T-cell (primary cell): ENCODE measurements at regions not wholly inside any gene's neighbourhood (a gene's known extent, or its start where the extent isn't known, plus 50 kb on each side); places are given as distances from the start of the nearest gene placed in this dataset.

ENCODE experiments used
- ATAC-seq, 4 experiments: fragments of 200-7000 bp in 3 of 4; fragments of 150-1000 bp in 1 of 4; cut with Tn5 transposase; replicated peaks in 1 of 4; 1 replicate in 3 of 4; 2 replicates in 1 of 4; pipeline ENCODE4 v1.10.0; 2021; ENCODE audit warnings: moderate library complexity in 3 of 4, mild to moderate bottlenecking in 2 of 4, moderate number of reproducible peaks in 1 of 4
- CTCF ChIA-PET, 2 donors: fragments of 300-600 bp; sonication (Branson Sonifier 250); formaldehyde crosslinking; loops; one replicate each; lab custom pipeline; 2022; ENCODE audit warnings: antibody characterized with exemption in 2 of 2; lab: Charles Lee
- POLR2A ChIA-PET, 2 donors: fragments of 300-600 bp; sonication (Branson Sonifier 250); formaldehyde crosslinking; loops; one replicate each; lab custom pipeline; 2022; ENCODE audit warnings: antibody characterized with exemption in 2 of 2; lab: Charles Lee
- DNase-seq, 35 experiments: peaks; one replicate each; pipeline versions ENCODE4 v3.0.0 to v3.0.0-alpha.2; 2013 to 2023
- H3K27ac ChIP-seq: one replicate; pipeline ENCODE4 v1.5.1; 2013; ENCODE audit warnings: low read length
- H3K27me3 ChIP-seq, 2 experiments: replicated peaks in 1 of 2; 1 replicate in 1 of 2; 2 replicates in 1 of 2; pipeline versions ENCODE4 v1.6.1 to v1.7.0; 2013; ENCODE audit warnings: low read length in 1 of 2, mixed read lengths in 1 of 2; ENCODE audit not compliant: control insufficient read depth in 2 of 2, insufficient read depth in 2 of 2; ENCODE audit errors: extremely low read depth in 1 of 2
- H3K36me3 ChIP-seq, 2 donors: 1 replicate in 1 of 2; 2 replicates in 1 of 2; pipeline versions ENCODE4 v1.6.1 to v1.7.0; 2013; ENCODE audit warnings: low read length in 1 of 2; ENCODE audit not compliant: control insufficient read depth in 2 of 2, insufficient read depth in 1 of 2; ENCODE audit errors: extremely low read depth in 1 of 2
- H3K4me1 ChIP-seq, 2 experiments: 1 replicate in 1 of 2; 2 replicates in 1 of 2; pipeline versions ENCODE4 v1.6.1 to v1.7.0; 2013; ENCODE audit warnings: low read length in 2 of 2, mixed read lengths in 1 of 2; ENCODE audit not compliant: insufficient read depth in 2 of 2, control insufficient read depth in 1 of 2; ENCODE audit errors: extremely low read depth in 1 of 2
- H3K4me3 ChIP-seq, 2 donors: 1 replicate in 1 of 2; 2 replicates in 1 of 2; pipeline versions ENCODE4 v1.5.1 to v1.7.0; 2013; ENCODE audit warnings: mild to moderate bottlenecking in 2 of 2, low read length in 1 of 2, moderate library complexity in 1 of 2; ENCODE audit not compliant: control insufficient read depth in 1 of 2; ENCODE audit errors: extremely low read depth in 1 of 2
- H3K9me3 ChIP-seq: 2 replicates; pipeline ENCODE4 v1.7.0; 2013
- H3K27ac Mint-ChIP-seq, 2 donors: one replicate each; pipeline ENCODE4 v1.8.0; 2020 to 2021; ENCODE audit warnings: mild to moderate bottlenecking in 2 of 2, mixed read lengths in 2 of 2
- H3K27me3 Mint-ChIP-seq, 2 donors: one replicate each; pipeline ENCODE4 v1.8.0; 2021 to 2022; ENCODE audit warnings: mixed read lengths in 2 of 2
- H3K36me3 Mint-ChIP-seq: one replicate; pipeline ENCODE4 v1.8.0; 2021; ENCODE audit warnings: mixed read lengths
- H3K4me1 Mint-ChIP-seq, 3 donors: one replicate each; pipeline ENCODE4 v1.8.0; 2020 to 2022; ENCODE audit warnings: mixed read lengths in 3 of 3, mild to moderate bottlenecking in 1 of 3
- H3K4me3 Mint-ChIP-seq, 3 donors: one replicate each; pipeline ENCODE4 v1.8.0; 2020 to 2022; ENCODE audit warnings: mild to moderate bottlenecking in 3 of 3, mixed read lengths in 3 of 3, moderate library complexity in 3 of 3
- H3K9me3 Mint-ChIP-seq, 3 donors: one replicate each; pipeline ENCODE4 v1.8.0; 2020 to 2022; ENCODE audit warnings: mixed read lengths in 3 of 3
- WGBS: methylation state at CpG from one replicate; pipeline ENCODE4 v1.1.5; 2013; ENCODE audit warnings: missing lambda C conversion rate; ENCODE audit not compliant: insufficient coverage; 5-methylcytosine and 5-hydroxymethylcytosine counted together

- Histone ChIP-seq H3K27me3 (no peaks in the 10 kb centered on the region), H3K27ac (no peak overlapping the region), H3K9me3 (no peaks in the 10 kb centered on the region), H3K4me1 (no peaks in the 10 kb centered on the region), H3K4me3 (no peak overlapping the region), H3K36me3 (no peaks in the 10 kb centered on the region)
- ATAC-seq (no peak), DNase-seq (no peak)
- no peaks in the 10 kb centered on the region for H3K27me3 Mint-ChIP-seq
- H3K4me3 Mint-ChIP-seq: no peak overlapping the region
- POLR2A ChIA-PET: no interaction called here
- no peak overlapping the region for H3K27ac Mint-ChIP-seq
- H3K36me3 Mint-ChIP-seq: no peaks in the 10 kb centered on the region
- H3K4me1 Mint-ChIP-seq: no peaks in the 10 kb centered on the region
- 85% methylated on average over 5 of the region's 8 CpGs for WGBS
- CTCF ChIA-PET: no interaction called here
- peaks cover 0 to 5% (median 4%) of the 10 kb centered on the region in 3 donors for H3K9me3 Mint-ChIP-seq
These were observed 166.9 kb upstream of the MPDZ start for GRCh38 chr9:13446286-13446937.

GRCh38 chr9:13445103-13445500 is 165.6 kb upstream of the MPDZ start:
- Histone ChIP-seq H3K9me3 (no peaks in the 10 kb centered on the region), H3K36me3 (no peaks in the 10 kb centered on the region), H3K27me3 (no peaks in the 10 kb centered on the region), H3K27ac (no peak overlapping the region), H3K4me3 (no peak overlapping the region), H3K4me1 (no peaks in the 10 kb centered on the region)
- H3K4me1 Mint-ChIP-seq: no peaks in the 10 kb centered on the region
- CTCF ChIA-PET: no interaction called here
- no peak for ATAC-seq
- WGBS: 80% methylated on average over 2 of the region's 4 CpGs
- no peak overlapping the region for H3K27ac Mint-ChIP-seq
- no peaks in the 10 kb centered on the region for H3K27me3 Mint-ChIP-seq
- H3K9me3 Mint-ChIP-seq: peaks cover 0 to 5% (median 4%) of the 10 kb centered on the region in 3 donors
- POLR2A ChIA-PET: no interaction called here
- H3K4me3 Mint-ChIP-seq: no peak overlapping the region
- DNase-seq: no peak
- no peaks in the 10 kb centered on the region for H3K36me3 Mint-ChIP-seq

GRCh38 chr9:13444245-13445102 is 165.0 kb upstream of the MPDZ start:
- Mint-ChIP-seq H3K4me1 (no peaks in the 10 kb centered on the region), H3K4me3 (no peak overlapping the region)
- WGBS: no CpG with 5 or more reads among the region's 10 CpGs

GRCh38 chr9:13443346-13444244 is 164.1 kb upstream of the MPDZ start:
- WGBS: 83% methylated on average over 11 of the region's 18 CpGs
- no peak overlapping the region for H3K27ac ChIP-seq
- peaks cover 0 to 5% (median 4%) of the 10 kb centered on the region in 3 donors for H3K9me3 Mint-ChIP-seq
- CTCF ChIA-PET: no interaction called here
- POLR2A ChIA-PET: no interaction called here
- H3K27me3 Mint-ChIP-seq: no peaks in the 10 kb centered on the region
- DNase-seq: no peak
- ATAC-seq: no peak
- no peaks in the 10 kb centered on the region for H3K36me3 ChIP-seq
- no peaks in the 10 kb centered on the region for H3K27me3 ChIP-seq
- no peak overlapping the region for H3K27ac Mint-ChIP-seq
- no peaks in the 10 kb centered on the region for H3K9me3 ChIP-seq
- no peak overlapping the region for H3K4me3 Mint-ChIP-seq
- H3K4me1 ChIP-seq: no peaks in the 10 kb centered on the region
- no peak overlapping the region for H3K4me3 ChIP-seq
- H3K4me1 Mint-ChIP-seq: no peaks in the 10 kb centered on the region
- H3K36me3 Mint-ChIP-seq: no peaks in the 10 kb centered on the region

More at GRCh38 chr9:13444245-13445102, 165.0 kb upstream of the MPDZ start:
- Histone ChIP-seq H3K4me1 (no peaks in the 10 kb centered on the region), H3K4me3 (no peak overlapping the region), H3K27me3 (no peaks in the 10 kb centered on the region), H3K27ac (no peak overlapping the region), H3K36me3 (no peaks in the 10 kb centered on the region), H3K9me3 (no peaks in the 10 kb centered on the region)
- no peaks in the 10 kb centered on the region for H3K27me3 Mint-ChIP-seq
- H3K36me3 Mint-ChIP-seq: no peaks in the 10 kb centered on the region
- CTCF ChIA-PET: no interaction called here
- no peak overlapping the region for H3K27ac Mint-ChIP-seq
- no peak for DNase-seq
- H3K9me3 Mint-ChIP-seq: peaks cover 0 to 5% (median 4%) of the 10 kb centered on the region in 3 donors
- POLR2A ChIA-PET: no interaction called here
- no peak for ATAC-seq

GRCh38 chr9:13439685-13440476 is 160.4 kb upstream of the MPDZ start:
- no peaks in the 10 kb centered on the region for H3K4me1 ChIP-seq
- H3K9me3 Mint-ChIP-seq: peaks cover 4 to 8% (median 4%) of the 10 kb centered on the region in 3 donors
- DNase-seq (no peak), ATAC-seq (no peak)
- no peak overlapping the region for H3K27ac Mint-ChIP-seq
- no peaks in the 10 kb centered on the region for H3K4me1 Mint-ChIP-seq
- no peaks in the 10 kb centered on the region for H3K36me3 ChIP-seq
- no peak overlapping the region for H3K4me3 ChIP-seq
- H3K36me3 Mint-ChIP-seq: no peaks in the 10 kb centered on the region
- ChIA-PET POLR2A (no interaction called here), CTCF (no interaction called here)
- WGBS: no CpG with 5 or more reads among the region's 3 CpGs
- no peaks in the 10 kb centered on the region for H3K27me3 ChIP-seq
- no peaks in the 10 kb centered on the region for H3K9me3 ChIP-seq
- H3K27ac ChIP-seq: no peak overlapping the region
- no peaks in the 10 kb centered on the region for H3K27me3 Mint-ChIP-seq
- H3K4me3 Mint-ChIP-seq: no peak overlapping the region

- Mint-ChIP-seq H3K27ac (no peak overlapping the region), H3K36me3 (no peaks in the 10 kb centered on the region), H3K4me3 (no peak overlapping the region), H3K27me3 (no peaks in the 10 kb centered on the region), H3K9me3 (peaks cover 2 to 4% (median 3%) of the 10 kb centered on the region in 3 donors), H3K4me1 (no peaks in the 10 kb centered on the region)
- DNase-seq (no peak), ATAC-seq (no peak)
- no CpG with 5 or more reads among the region's 1 CpG for WGBS
- H3K9me3 ChIP-seq: no peaks in the 10 kb centered on the region
- no peaks in the 10 kb centered on the region for H3K27me3 ChIP-seq
- no peaks in the 10 kb centered on the region for H3K36me3 ChIP-seq
- H3K4me1 ChIP-seq: no peaks in the 10 kb centered on the region
- H3K4me3 ChIP-seq: no peak overlapping the region
- ChIA-PET CTCF (no interaction called here), POLR2A (no interaction called here)
- H3K27ac ChIP-seq: no peak overlapping the region
These were observed 158.4 kb upstream of the MPDZ start for GRCh38 chr9:13437866-13438265.
